NCI-H526 treated with DMSO at 0.1 percent for 48 hours (cell line): ENCODE measurements at regions not wholly inside any gene's neighbourhood (a gene's known extent, or its start where the extent isn't known, plus 50 kb on each side); places are given as distances from the start of the nearest gene placed in this dataset.

Experiments
- DNase-seq: peaks from one replicate; lab custom pipeline; 2025; lab: John Stamatoyannopoulos, UW

DNA sequence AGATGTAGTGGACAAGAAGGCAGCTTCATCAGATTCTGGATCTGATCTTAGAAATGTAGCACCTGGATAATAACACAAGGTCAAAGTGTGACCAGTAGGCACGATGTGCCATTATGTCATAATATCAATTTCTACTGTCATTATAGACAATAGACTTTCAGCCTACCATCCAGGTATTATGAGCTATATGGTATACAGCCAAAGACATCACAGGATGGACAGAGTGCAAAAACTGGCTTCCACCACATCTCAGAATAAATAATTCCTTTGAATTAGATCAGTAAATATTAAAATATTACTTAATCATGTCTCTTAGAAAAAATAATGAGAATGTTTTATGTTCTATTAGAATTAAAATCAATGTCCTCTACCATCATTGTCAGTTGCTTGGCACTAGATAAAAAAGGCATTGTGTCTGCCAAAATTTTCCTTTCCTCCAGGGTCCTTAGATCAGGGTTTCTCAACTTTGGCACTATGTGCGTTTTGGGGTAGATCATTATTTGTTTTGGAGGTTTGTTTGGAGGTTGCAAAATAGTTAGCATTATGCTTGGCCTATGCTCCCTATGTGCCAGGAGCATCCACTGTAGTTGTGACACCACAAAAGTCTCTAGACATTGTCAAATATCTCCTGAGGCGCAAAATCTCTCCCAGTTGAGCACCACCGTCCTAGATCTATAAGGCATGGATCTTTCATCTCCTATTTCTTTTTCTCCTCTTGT, 86.7 kb upstream of the NRIP1 start:
- DNase-seq = no peak

DNA sequence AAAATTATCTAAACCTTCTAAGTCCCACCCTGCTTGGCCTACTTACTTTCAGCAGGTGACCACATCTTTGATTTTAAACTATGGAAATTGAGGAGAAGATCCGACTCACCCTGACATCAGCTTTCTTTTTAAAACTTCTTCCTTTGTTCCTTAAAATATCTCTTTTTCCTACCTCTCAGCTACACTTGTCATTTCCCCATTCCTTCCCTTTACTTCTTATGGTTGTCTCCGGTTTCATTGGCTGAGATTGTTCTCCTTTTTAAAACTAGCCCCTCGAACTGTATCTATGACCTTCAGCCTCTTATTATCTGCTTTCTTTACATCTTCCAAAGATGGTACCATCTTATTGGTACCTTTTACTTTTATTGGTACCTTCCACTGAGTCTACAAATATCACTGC, 87.8 kb upstream of the NRIP1 start:
- DNase-seq = no peak

DNA sequence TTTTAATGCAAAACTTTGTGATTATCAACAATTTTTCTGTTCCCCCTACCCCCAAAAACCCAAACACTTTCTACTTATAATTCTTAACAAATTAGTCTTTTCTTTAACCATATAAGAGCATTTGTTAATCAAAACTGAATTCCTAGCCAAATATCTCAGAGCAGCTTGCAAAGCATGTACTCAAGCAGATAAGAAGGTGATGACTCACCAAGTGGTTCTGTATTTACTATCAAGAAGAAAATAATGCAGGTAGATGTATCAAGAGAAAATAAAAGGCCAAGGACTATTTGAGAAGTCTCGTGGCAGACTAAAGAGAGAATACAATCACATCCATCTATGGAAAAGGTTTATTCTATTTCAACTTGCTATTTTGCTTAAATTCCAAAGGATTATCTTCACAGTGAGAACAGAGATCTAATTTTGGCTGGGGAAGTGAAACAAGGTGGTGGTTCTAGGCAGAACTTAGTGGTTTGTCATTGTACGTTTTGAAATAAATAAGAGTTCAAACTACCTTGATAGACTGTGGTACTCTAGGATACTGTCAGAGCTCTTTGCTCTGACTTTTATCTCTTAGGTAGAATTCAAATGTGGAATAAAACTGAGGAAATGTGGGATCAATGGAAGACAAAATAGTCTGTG, 94.7 kb upstream of the NRIP1 start:
- DNase-seq = peak; percentile 8

DNA sequence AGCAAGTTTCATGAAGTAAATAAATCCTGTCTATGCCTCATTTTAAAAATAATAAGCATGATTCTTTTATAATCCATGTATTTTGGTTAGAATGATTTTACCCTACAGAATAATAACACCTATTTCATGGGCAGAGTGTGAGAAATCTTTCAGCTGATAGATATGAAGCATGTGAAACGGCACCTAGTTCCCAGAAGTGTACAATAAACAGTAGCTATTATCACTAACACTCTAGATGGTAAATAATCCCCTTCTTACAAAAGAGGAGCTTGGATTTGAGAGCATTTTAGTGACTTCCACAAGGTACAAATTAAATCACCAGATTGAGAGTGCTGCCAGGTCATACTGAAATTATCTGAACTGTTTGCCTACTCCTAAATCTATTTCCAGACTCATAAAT, 95.3 kb upstream of the NRIP1 start:
- DNase-seq = no peak

DNA sequence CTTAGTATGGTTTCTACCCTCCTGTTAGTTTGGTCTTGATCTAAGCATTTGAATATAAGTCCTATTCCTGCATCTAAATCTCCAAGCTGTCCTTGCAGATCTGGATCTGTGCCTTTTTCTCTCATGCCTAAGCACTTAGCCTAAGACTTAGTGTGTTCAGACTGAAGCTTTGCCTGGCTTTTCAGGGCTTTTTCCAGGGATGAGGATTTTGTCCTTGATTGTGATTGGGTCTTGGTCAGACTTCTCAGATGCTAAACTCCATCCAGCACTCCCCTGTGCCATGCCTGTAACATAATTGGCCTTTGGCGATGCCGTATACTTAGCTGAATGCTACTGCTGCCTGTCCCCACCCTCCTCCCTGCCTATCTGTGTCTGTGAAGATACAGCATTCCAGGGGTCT, 98.1 kb upstream of the NRIP1 start:
- no peak for DNase-seq

DNA sequence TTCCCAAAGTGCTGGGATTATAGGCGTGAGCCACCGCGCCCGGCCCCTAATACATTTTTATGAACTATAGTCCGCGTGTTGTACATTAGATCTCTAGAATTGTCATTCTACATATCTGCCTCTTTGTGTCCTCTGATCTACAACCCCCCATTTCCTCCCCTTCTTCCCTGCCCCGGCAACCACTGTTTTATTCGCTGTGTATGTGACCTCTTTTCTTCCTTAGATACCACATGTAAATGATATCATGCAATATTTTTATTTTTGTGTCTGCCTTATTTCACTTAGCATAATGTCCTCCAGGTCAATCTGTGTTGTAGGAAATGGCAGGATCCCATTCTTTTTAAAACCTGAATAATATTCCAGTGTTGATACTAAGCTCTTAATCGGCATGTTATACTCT, 99.5 kb upstream of the NRIP1 start:
- DNase-seq = no peak

DNA sequence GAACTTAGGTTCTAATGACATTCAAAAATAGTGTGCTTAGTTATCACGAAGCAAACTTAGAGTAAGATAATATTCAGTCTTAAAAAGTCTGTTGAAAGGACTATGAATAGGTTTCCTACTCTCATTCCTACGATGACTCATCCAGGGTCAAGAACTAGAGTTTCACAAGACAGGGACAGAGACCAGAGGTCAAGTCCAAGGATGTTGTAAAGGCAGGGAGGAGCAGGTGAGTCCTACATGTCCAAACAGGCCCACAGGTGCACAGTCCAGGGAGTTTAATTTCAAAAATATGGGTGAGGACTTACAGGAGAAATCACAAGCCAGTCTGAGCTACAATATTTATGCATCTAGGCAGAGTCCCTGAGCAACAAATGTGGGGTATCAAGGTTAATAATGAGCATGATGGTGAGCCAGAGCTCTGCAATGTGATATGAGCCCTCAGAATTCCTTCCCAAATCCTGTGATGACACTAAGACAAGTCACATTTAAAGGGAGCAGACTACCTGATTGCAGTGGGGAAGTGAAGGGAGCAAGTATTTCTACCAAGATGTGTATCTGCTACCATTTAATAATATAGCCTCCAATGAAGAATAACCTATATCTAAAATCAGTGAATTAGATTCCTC, 100.0 kb upstream of the NRIP1 start:
- DNase-seq = no peak

DNA sequence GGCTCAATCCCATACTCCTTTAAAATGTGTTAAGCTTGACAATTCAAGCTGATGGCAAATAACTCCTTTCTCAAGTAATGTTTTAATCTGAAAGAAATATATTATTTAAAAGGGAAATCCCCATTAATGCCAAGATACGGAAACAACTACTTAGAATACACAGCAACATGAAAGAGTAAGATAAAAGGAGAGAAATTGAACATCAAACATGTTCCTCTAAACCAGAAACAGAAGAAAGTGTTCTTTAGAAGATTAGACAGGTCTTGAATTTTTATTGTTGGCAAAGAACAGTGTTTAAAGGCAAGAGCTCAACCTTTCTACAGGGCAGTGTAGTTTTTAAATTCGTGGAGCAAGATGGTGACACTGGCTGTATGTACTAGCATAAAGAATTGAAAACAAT, 105.8 kb upstream of the NRIP1 start:
- DNase-seq = no peak

DNA sequence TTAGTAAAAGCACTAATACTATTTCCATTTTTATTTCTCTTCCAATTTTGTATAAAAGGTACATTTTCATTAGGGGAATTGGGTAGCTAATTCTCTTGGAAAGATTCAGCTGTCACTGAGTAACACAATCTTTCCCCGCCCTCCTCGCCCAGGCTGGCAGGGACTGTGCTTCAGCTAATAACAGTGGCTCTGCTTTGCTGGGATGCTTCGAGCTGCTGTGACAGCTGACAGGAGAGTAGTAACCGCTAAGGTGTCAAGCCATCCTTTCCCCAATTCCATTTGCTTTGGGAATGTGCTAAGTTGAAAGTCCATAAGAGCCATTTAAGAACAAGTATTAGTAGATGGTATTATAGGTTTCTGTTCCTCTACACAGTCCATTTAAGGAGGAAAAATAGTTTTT, 106.7 kb upstream of the NRIP1 start:
- no peak for DNase-seq

DNA sequence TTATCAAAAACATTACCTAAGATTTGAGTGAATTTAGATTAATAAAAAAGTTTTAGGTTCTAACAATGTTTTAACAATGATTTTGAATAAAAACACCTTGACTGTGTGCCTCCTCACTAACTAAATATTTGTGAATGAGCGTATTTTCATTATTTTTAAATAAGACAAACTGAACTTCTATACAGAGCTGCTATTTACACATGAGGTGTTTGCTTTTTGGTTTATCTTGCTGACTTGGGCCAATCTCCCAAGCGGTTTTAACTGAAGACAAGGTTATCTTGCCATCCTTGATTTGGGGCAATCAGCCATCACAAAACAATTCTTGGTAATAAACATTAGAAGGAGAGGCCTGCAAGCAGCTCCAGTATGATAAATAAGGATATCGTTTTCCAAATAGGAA, 108.2 kb upstream of the NRIP1 start:
- DNase-seq = no peak

DNA sequence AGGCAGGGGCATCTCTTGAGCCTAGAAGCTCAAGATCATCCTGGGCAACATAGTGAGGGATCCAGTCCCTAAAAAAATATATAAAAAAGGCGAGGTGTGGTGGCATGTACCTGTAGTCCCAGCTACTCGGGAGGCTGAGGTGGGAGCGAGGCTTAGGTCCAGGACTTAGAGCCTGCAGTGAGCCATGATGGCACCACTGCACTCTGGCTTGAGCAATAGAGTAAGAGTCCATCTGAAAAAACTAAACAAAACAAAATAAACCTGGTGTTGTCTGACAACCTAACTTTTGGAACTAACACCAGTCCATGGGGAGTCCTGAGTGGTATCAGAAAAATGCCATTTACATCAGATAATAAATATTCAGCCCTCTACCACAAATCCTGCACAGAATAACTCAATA, 110.1 kb upstream of the NRIP1 start:
- no peak for DNase-seq

DNA sequence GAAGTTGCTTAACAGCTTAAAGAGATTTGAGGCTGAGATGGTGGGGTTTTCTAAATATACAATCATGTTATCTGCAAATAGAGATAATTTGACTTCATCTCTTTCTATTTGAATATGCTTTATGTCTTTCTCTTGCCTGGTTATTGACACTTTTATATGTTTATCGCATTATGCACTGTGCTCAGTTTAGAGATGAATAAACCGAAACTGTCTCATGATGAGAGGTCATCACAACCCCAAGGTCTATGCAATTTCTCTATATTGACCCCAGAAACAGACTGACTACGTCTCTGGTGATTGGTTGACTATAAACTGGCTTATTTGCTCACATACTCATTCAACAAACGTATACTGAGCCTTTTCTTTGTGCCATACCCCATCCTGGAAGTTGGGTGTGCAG, 117.9 kb upstream of the NRIP1 start:
- DNase-seq = no peak

DNA sequence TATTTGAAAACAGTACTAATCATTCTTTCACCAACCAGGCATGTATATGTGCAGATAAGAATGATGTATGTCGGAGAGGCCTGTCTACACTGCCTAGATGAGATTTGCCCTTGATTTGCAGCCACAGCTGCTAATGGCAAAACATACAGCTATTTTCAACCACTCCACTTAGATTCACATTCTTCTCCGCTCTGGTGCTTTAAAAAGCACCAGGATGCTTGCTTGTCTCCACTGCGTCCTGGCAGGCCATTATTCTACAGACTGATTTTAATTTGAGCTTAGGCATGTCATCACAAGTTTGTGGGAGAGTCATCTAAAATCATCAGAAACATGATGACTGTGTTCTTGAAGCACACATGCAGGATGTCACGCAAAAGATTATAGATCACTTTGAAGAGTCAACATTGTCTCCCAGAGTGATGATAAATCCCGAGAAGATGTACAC, 119.0 kb upstream of the NRIP1 start:
- DNase-seq = no peak

DNA sequence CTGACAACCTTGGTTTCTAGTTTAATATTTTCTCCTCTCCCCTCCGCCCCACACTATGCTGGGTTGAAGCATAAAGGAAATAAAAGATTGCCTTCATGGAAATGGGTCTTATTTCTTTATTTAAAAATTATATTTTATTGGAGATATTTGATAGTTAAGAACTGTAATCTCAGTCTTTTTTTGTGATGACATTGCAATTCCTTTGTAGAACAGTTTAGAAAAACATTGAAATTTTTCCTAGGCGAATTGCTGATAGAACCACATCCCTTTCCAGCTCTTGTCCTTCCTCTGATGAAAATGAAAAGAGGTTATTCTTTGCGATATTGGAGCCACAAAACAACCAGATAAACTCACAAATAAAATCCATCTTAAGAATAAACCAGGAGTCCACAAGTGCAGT, 125.6 kb upstream of the NRIP1 start:
- DNase-seq = no peak

DNA sequence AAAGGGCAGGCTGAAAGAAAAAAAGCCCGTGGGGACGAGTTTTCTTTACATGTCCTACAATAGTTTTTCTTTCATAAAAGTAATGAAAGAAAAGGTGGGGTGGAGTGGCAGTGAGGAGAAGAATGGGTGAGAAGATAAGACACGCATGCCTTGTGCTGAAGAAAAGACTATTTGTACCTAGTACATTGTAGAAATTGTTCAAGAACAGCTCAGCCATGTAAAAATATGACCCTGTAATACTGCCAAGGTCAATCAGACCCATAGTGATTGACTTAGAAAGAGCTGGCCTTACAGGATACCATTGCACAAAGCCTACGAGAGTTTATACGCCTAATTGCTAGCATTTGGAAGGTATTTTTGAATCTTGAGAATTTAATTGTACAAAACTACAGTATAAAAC, 126.0 kb upstream of the NRIP1 start:
- no peak for DNase-seq

DNA sequence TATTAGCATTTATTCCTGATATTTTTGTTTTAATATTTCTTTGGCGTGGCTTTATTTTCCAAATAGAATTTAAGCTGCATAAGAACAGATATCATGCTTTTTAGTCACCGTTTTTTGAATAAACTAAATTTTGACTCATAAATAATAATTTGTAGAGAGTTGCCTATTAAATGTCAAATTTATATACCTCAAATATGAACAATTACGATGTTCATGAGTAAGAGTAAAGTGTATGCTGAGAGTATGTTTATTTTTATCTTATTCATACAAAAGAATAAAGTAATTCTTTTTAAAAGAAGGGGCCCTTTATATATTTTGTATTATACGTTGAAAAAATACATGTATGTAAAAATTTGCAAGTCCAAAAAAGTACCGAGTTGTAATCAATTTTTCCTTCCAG, 126.5 kb upstream of the NRIP1 start:
- DNase-seq = no peak

DNA sequence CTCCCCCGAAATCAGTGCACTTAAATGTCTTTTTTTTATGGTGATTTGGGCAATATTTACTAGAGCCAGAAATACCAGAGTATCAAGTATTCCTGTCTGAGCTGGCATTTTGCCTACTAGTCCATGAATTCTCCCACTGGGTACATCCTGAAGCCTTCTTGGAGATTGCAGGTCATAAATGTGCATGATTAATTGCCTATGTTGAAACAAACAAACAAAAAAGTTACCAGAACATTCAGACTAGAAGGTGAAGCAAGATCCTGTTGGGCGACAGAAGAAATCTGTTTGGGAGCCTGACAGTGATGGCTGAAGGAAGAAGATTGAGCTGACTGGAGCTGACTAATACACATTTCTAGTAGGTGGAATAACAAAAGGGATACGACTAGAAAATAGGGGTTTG, 127.4 kb upstream of the NRIP1 start:
- DNase-seq = no peak

DNA sequence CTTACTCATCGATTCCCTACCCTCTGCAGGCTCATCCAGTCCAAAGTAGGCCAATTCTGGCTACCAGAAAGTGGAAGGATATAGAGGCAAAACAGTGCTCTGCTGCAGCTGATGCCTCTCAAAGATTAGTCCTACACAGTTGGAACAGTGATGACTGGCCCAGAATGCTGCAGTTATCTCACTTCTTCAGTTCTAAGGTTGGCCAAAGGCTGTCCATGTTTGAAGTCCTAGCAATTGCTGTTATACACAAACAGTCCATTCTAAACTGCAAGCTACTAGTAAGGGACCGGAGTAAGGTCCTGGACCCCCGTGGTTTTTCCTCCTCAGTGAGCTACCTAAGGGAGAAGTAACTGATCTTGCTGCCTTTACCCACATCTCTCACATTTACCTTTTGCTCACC, 129.1 kb upstream of the NRIP1 start:
- DNase-seq = no peak

DNA sequence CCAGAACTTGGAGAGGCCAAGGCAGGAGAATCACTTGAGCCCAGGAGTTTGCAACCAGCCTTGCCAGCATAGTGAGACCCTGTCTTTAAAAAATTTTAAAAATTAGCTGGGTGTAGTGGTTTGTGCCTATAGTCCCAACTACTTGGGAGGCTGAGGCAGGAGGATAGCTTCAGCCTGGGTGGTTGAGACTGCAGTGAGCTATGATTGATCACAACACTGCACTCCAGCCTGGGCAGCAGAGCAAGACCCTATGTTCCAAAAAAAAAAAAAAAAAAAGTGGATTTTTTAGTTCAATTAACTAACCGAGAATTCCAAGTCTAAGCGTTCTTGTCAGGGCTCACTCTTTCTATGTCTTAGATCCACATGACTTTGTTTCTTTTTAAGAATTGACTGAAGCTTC, 130.3 kb upstream of the NRIP1 start:
- DNase-seq = no peak

DNA sequence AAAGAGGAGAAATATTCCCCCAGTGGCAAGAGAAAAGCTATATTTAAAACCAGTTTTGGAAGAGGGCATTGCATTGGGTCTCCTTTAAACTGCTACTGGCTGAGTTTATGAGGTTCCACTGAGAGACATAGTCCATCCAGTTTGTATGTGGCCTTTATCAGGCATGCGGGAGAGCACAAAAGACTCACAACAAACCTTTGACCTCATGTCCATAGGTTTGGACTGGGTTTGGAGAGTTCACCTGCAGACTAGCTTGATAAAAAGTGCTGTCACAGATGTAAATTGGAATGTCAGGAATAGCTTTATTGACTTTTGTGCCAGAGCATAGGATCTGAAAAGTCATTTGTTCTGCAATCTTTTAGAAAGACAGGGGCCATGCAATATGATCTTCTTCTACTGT, 131.0 kb upstream of the NRIP1 start:
- no peak for DNase-seq

DNA sequence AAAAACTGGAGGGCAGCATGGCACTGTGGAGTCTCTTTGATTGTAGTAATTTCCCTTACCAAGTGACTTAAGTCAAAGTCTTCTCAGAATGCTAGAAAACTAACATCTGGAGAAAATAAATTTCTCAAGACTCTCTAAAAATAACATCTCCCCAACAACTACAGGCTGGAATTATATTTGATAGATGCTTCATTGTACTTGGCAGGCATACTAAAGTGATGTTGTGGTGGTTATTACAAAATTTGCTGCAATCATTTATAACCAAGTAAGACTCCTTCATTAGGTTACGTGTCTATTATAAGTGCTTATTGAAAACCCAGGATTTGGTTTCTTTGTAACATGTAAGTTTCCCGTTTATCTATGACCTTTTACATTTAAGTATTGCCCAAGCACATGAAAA, 132.9 kb upstream of the NRIP1 start:
- no peak for DNase-seq

DNA sequence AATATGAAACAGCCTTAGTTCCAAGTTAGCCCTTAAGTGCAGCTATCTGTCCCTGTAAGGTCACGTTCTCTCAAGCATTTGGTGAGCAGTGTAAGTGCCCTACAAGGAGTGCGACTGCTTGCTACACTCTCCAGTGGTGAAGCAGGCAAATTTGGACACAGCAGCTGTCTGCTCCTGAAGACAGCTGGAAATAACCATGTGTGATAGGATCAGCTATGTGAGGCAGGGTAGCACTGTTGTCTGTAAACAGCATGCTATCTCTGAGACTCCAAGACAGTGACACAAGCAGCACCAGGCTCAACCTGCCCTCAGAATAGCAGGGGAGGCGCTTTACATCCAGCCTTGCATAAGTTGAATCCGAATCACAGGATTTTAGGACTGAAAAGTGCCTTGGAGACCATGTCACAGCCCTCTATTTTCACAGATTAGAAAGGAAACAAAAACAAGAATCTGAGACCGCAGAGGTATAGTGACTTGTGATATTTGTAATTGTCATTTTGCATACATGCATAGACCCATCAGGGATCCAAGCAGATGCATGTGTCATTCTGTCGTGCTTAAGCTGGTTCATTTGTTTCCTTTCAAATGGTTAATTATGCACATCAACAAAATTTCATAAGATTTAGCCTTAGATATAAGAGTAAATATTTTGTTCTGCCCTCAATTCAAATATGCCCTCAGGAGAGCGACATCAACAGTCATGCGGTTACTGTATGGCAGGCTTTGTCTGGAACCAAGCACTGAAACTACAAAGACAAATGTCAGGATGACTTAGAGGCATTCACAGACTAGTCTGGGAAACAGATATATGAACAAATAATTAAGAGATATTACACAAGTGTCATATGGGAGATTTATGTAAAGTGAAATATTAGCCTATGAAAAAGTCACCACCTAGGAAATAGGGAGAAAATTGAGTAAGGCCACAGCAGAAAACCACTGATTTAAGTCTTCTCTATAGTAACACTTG, 134.9 kb upstream of the NRIP1 start:
- peak; percentile 26 for DNase-seq

DNA sequence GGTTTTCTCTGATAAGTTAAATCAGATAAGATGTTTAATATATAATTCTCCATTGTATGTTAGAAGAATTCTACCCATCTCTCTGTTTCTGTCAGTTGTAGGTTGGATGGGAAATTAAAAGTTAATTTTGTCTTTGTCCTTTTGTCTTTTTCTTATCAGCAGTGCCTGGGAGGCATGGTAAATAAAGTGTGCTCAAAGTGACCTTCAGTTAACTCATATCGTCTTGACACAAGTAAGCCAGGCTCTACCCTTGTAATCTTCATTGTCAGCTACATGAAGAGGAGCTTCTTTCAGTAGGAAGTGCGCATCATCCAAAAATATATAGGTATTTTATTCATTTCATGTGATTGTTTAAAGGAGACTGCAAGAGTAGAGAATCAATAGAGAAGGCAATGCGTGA, 138.9 kb upstream of the NRIP1 start:
- no peak for DNase-seq
